Activated CD4-positive, alpha-beta T cell treated with anti-CD3 and anti-CD28 coated beads, Interleukin-2, Interleukin-4, amounts not matched to agents 100 ng/mL and 50 ng/mL, durations not matched to agents 16 hours and 8 hours (primary cell): ENCODE measurements at regions not wholly inside any gene's neighbourhood (a gene's known extent, or its start where the extent isn't known, plus 50 kb on each side); places are given as distances from the start of the nearest gene placed in this dataset.

Experiments used
- DNase-seq: peaks from one replicate; pipeline ENCODE4 v3.0.0-alpha.2; 2020; ENCODE audit warnings: low spot score

DNA sequence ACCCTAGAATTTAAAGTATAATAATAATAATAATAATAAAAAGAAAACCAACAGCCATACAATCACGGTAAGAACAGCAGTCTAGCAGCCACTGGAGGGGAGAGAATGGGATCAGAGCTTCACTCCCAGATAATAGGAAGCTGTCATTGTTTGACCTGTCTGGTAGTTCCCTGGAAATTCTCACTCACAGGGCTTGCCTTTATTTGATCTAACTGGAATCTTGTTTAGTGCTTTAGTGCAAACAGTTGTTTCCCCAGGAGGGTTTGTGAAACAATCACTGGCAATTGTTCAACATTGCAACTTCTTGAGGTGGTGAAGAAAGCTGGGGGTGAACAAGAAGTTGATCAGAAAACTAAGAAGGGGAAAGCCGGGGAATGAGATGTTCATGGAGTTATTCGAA, 68.7 kb upstream of the PTCSC3 start:
- no peak for DNase-seq

DNA sequence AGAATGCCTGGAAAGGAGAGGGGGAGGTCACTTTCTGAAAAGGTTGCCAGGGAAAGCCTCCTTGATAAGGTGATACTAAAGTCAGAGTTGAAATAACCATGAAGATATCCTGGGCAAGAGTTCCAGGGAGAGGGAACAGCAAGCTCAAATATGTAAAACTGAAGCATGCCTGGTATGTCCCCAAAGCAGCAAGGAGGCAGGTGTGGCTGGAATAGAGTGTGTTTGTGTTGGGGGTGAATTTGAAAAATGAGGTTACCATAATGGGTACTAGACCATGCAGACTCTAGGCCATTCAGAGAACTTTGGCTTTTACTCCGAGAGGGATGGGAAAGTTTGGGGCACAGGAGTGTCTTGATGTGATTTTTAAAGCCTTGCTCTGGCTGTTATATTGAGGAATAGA, 66.7 kb upstream of the PTCSC3 start:
- no peak for DNase-seq

DNA sequence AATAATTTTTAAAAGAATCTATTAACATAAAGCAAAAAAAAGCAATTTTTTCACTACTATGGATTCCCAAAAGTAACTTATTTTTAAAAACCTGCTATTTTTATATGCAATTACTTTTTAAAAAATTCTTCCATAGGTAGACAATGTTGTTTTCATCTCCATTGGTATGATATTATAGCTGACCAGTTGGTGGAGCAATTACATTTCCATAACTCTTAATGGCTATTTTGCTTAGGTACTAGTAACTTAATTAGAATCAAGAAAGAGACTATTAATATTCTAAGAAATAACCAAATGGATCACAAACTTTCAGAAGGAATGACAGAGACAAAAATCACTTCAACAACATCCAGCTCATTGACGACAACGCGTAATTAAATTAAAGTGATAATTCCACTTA, 64.7 kb upstream of the PTCSC3 start:
- no peak for DNase-seq

DNA sequence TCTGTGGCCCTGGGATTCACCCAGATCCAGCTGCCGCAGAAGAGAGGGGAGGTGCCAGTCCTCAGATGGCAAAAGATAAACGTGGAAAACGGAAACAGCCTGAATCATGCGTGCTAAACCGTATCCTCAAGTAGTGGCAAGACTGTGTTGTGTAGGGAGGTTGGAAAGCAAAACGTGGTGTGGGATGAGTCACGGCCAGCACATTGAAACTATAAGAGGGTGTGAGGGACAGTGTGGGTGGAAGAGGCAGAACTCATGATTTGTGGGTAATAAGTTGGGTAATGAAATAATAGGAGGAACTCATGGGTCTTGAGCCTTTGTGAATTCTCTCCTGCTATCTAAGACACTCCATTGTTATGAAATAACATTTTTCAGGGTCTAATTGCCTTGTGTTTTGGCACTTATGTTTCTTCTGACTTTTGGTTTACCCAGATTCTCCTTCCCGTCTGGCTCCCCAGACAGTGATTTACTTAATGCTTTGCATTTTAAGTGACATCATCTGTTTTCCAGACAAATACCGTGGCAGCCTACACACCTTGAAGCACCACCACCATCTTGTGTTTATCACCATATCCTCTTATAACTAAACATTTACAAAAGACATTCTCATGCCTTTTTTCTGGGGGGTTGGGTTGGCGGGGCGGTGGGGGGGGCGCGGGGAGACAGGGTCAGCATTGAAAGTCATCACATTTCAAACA, 62.3 kb upstream of the PTCSC3 start:
- peak; percentile 10 for DNase-seq

DNA sequence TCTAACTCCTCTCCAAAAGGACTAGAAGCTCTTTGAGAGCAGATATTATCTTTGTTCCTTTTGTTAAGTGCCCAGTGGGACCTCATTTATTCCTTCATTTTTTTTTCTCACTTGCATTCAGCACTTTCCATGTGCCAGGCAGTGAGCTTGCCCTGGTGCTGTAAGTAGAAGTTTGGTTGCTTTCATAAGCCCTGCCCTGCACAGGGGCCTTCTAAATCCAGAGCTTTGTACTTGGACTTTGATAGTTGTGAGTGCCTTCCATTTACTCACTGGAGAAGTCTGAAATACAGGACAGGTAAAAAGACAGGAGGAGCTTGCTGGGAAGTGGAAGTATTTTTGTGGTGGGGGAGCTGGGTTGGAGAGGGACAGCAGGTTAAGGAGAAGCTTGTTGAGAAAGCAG, 56.7 kb upstream of the PTCSC3 start:
- no peak for DNase-seq

DNA sequence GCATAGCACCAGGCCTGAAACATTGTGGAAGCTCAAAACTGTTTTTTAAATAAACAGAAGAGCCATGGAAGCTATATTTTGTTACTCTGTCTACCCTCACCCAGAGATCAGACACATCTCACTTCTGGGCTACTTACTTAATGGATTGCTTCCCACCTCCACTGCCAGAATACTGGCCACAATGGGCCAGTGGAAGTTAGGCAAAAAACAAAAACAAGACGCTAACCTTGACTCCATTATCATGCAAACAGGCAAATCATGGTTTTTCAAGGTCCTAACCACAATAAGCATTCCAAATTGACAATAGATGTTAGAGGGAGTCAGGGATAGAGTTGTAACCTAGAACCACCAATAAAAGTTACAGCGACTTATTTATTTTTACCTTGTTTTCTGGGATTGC, 52.7 kb upstream of the PTCSC3 start:
- DNase-seq = no peak

DNA sequence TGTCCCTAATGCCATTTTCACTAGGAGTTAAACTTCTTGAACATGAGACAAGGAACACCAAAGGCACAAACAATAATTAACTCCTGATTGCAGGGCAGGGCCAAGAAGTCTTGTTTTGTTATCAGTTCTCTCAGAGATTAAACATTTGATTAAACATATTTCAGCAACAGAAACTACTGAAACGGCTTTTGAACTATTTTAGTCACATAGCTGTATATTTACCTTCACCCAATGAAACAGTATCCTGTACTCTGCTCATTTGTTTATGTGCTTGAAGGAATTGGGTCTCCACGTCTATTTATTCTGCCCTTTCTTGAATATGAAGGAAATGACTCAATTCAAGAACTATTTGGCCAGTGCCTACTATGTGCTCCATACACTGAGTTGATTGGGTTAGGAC, 51.3 kb upstream of the PTCSC3 start:
- DNase-seq = no peak

DNA sequence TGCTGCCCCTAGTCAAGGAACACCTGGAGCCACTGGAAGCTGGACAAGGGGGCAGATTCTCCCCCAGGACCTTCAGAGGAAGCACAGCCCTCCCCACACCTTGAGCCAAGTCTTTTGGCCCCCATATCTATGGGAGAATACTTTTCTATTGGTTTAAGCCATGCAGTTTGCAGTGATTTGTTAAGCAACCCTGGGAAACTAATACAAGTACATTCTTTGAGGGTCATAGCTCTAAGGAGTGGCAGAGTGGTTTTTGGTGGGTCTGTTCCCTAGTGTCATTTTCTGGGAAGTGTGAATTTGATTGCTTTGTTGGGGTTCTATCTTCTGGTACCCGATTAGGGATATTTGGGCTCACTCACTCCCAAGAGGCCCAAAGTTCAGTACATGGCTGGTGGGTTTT, 50.8 kb upstream of the PTCSC3 start:
- no peak for DNase-seq
